Neuronal stem cell (in vitro differentiated cells): ENCODE measurements at regions not wholly inside any gene's neighbourhood (a gene's known extent, or its start where the extent isn't known, plus 50 kb on each side); places are given as distances from the start of the nearest gene placed in this dataset.

ENCODE experiments used
- DNase-seq: peaks from one replicate; pipeline ENCODE4 v3.0.0-alpha.2; 2013; ENCODE audit warnings: low spot score
- H2AFZ ChIP-seq: one replicate; pipeline ENCODE4 v1.6.1; 2013; ENCODE audit warnings: mild to moderate bottlenecking, low read length, inconsistent platforms
- H2AK5ac ChIP-seq: 2 replicates; pipeline ENCODE4 v1.6.1; 2013; ENCODE audit warnings: low read depth, mild to moderate bottlenecking, inconsistent platforms, low read length, moderate library complexity, mixed read lengths
- H2BK120ac ChIP-seq: 2 replicates; pipeline ENCODE4 v1.6.1; 2013; ENCODE audit warnings: low read depth, mild to moderate bottlenecking, inconsistent platforms, low read length, moderate library complexity, mixed read lengths
- H2BK12ac ChIP-seq: one replicate; pipeline ENCODE4 v1.6.1; 2013; ENCODE audit warnings: low read length, inconsistent platforms
- H2BK15ac ChIP-seq: 2 replicates; pipeline ENCODE4 v1.6.1; 2013; ENCODE audit warnings: mild to moderate bottlenecking, low read length, inconsistent platforms, mixed read lengths
- H2BK5ac ChIP-seq: one replicate; pipeline ENCODE4 v1.6.1; 2013; ENCODE audit warnings: inconsistent platforms, mild to moderate bottlenecking, low read length, moderate library complexity
- H3K14ac ChIP-seq: one replicate; pipeline ENCODE4 v1.6.1; 2013; ENCODE audit warnings: low read length, inconsistent platforms
- H3K18ac ChIP-seq: 2 replicates; pipeline ENCODE4 v1.6.1; 2013; ENCODE audit warnings: low read length, inconsistent platforms
- H3K23ac ChIP-seq: 2 replicates; pipeline ENCODE4 v1.6.1; 2013; ENCODE audit warnings: low read depth, mild to moderate bottlenecking, mixed read lengths, low read length, inconsistent platforms; ENCODE audit not compliant: poor library complexity
- H3K27ac ChIP-seq: replicated peaks from 3 replicates; pipeline ENCODE4 v1.5.1; 2013; ENCODE audit warnings: low read length, inconsistent platforms
- H3K27me3 ChIP-seq, 3 experiments: 2 replicates each; pipeline ENCODE4 v1.6.1; 2013; ENCODE audit warnings: low read length in 3 of 3, mild to moderate bottlenecking in 2 of 3, inconsistent platforms in 1 of 3, low read depth in 1 of 3, mixed read lengths in 1 of 3, moderate library complexity in 1 of 3; ENCODE audit not compliant: control insufficient read depth in 3 of 3, insufficient read depth in 3 of 3
- H3K36me3 ChIP-seq, 2 donors: replicated peaks in 1 of 2; 2 replicates each; pipeline ENCODE4 v1.6.1; 2013; ENCODE audit warnings: low read length in 2 of 2; ENCODE audit not compliant: control insufficient read depth in 2 of 2, insufficient read depth in 2 of 2
- H3K4ac ChIP-seq: 2 replicates; pipeline ENCODE4 v1.6.1; 2013; ENCODE audit warnings: inconsistent platforms, mild to moderate bottlenecking, low read length, moderate library complexity
- H3K4me1 ChIP-seq, 2 donors: 1 replicate in 1 of 2; 2 replicates in 1 of 2; pipeline ENCODE4 v1.6.1; 2013; ENCODE audit warnings: low read length in 2 of 2, low read depth in 1 of 2; ENCODE audit not compliant: control insufficient read depth in 2 of 2, insufficient read depth in 1 of 2
- H3K4me2 ChIP-seq: one replicate; pipeline ENCODE4 v1.6.1; 2013; ENCODE audit warnings: mild to moderate bottlenecking, low read length, inconsistent platforms; ENCODE audit not compliant: insufficient read depth, poor library complexity, severe bottlenecking
- H3K4me3 ChIP-seq, 2 donors: 2 replicates each; pipeline ENCODE4 v1.5.1; 2013; ENCODE audit warnings: low read length in 2 of 2, mild to moderate bottlenecking in 2 of 2, inconsistent platforms in 1 of 2, moderate library complexity in 1 of 2
- H3K79me1 ChIP-seq: one replicate; pipeline ENCODE4 v1.6.1; 2013; ENCODE audit warnings: low read depth, mild to moderate bottlenecking, inconsistent platforms, low read length, moderate library complexity
- H3K9ac ChIP-seq: one replicate; pipeline ENCODE4 v1.6.1; 2013; ENCODE audit warnings: mild to moderate bottlenecking, low read depth, low read length, inconsistent platforms; ENCODE audit not compliant: poor library complexity
- H3K9me3 ChIP-seq, 2 donors: replicated peaks in 1 of 2; 2 replicates each; pipeline versions ENCODE3 to v1.6.1; 2013; ENCODE audit warnings: low read length in 2 of 2, mild to moderate bottlenecking in 2 of 2, inconsistent platforms in 1 of 2, low read depth in 1 of 2, mixed read lengths in 1 of 2, moderate library complexity in 1 of 2; ENCODE audit not compliant: control insufficient read depth in 2 of 2, insufficient read depth in 1 of 2
- H4K8ac ChIP-seq: one replicate; pipeline ENCODE4 v1.6.1; 2013; ENCODE audit warnings: low read depth, mild to moderate bottlenecking, inconsistent platforms, low read length, moderate library complexity
- H4K91ac ChIP-seq: one replicate; pipeline ENCODE4 v1.6.1; 2013; ENCODE audit warnings: low read length, low read depth, mild to moderate bottlenecking, inconsistent platforms; ENCODE audit not compliant: poor library complexity
- WGBS, 2 donors: extraction: QIAGEN DNeasy Blood & Tissue Kit; methylation state at CpG; one replicate each; pipeline ENCODE4 v1.1.7; 2013; ENCODE audit warnings: missing lambda C conversion rate in 2 of 2, mixed read lengths in 1 of 2; ENCODE audit not compliant: insufficient read length in 2 of 2, insufficient replicate concordance in 1 of 2; ENCODE audit errors: extremely low coverage in 2 of 2; 5-methylcytosine and 5-hydroxymethylcytosine counted together

GRCh38 chr1:102546251-102546650 is 549.5 kb upstream of the OLFM3 start:
- Histone ChIP-seq H3K4me1 (no peaks in the 10 kb centered on the region), H2BK15ac (no peak overlapping the region), H3K27ac (no peak overlapping the region), H2AK5ac (no peak overlapping the region), H3K14ac (no peak overlapping the region), H3K9me3 (no peaks in the 10 kb centered on the region), H4K8ac (no peak overlapping the region), H2BK5ac (no peak overlapping the region), H3K4me2 (no peak overlapping the region), H3K9ac (no peak overlapping the region), H4K91ac (no peak overlapping the region), H3K4me3 (no peak overlapping the region), H3K23ac (no peak overlapping the region), H3K36me3 (no peaks in the 10 kb centered on the region), H3K79me1 (no peaks in the 10 kb centered on the region), H3K27me3 (no peaks in the 10 kb centered on the region), H2BK120ac (no peak overlapping the region), H2BK12ac (no peak overlapping the region), H3K18ac (no peak overlapping the region), H3K4ac (no peak overlapping the region), H2AFZ (no peak overlapping the region)
- no peak for DNase-seq
- WGBS, 2 donors: no CpG with 5 or more reads among the region's 2 CpGs

- Histone ChIP-seq H2BK15ac (no peak overlapping the region), H2AK5ac (no peak overlapping the region), H3K9ac (no peak overlapping the region), H3K9me3 (no peaks in the 10 kb centered on the region), H3K23ac (no peak overlapping the region), H3K4ac (no peak overlapping the region), H3K4me2 (no peak overlapping the region), H3K36me3 (no peaks in the 10 kb centered on the region), H2BK12ac (no peak overlapping the region), H2AFZ (no peak overlapping the region), H3K18ac (no peak overlapping the region), H3K79me1 (no peaks in the 10 kb centered on the region), H4K8ac (no peak overlapping the region), H3K4me1 (no peaks in the 10 kb centered on the region), H3K4me3 (no peak overlapping the region), H3K14ac (no peak overlapping the region), H2BK120ac (no peak overlapping the region), H3K27ac (no peak overlapping the region), H2BK5ac (no peak overlapping the region), H3K27me3 (no peaks in the 10 kb centered on the region), H4K91ac (no peak overlapping the region)
- no CpG with 5 or more reads among the region's 5 CpGs for WGBS, 2 donors
- DNase-seq: no peak
Observed at GRCh38 chr1:102535829-102536505, 539.2 kb upstream of the OLFM3 start.

GRCh38 chr1:102531036-102531435 is 534.3 kb upstream of the OLFM3 start:
- no peaks in the 10 kb centered on the region for H3K9me3 ChIP-seq
- no peak overlapping the region for H3K23ac ChIP-seq
- H2AK5ac ChIP-seq: no peak overlapping the region
- H3K4me3 ChIP-seq: no peak overlapping the region
- H2BK120ac ChIP-seq: no peak overlapping the region
- H4K91ac ChIP-seq: no peak overlapping the region
- no peaks in the 10 kb centered on the region for H3K4me1 ChIP-seq
- no peaks in the 10 kb centered on the region for H3K27me3 ChIP-seq
- H3K14ac ChIP-seq: no peak overlapping the region
- H3K4ac ChIP-seq: no peak overlapping the region
- no peak overlapping the region for H2AFZ ChIP-seq
- H4K8ac ChIP-seq: no peak overlapping the region
- no peak for DNase-seq
- H3K4me2 ChIP-seq: no peak overlapping the region
- H3K9ac ChIP-seq: no peak overlapping the region
- H3K27ac ChIP-seq: no peak overlapping the region
- no peak overlapping the region for H2BK12ac ChIP-seq
- no peaks in the 10 kb centered on the region for H3K36me3 ChIP-seq
- no peak overlapping the region for H2BK15ac ChIP-seq
- no peak overlapping the region for H2BK5ac ChIP-seq
- H3K18ac ChIP-seq: no peak overlapping the region
- H3K79me1 ChIP-seq: no peaks in the 10 kb centered on the region
- WGBS, 2 donors: no CpG with 5 or more reads among the region's 4 CpGs

- no peak for DNase-seq
- H3K36me3 ChIP-seq: no peaks in the 10 kb centered on the region
Observed at GRCh38 chr1:102529446-102529845, 532.7 kb upstream of the OLFM3 start.

More at GRCh38 chr1:102529446-102529845, 532.7 kb upstream of the OLFM3 start:
- Histone ChIP-seq H4K91ac (no peak overlapping the region), H3K27ac (no peak overlapping the region), H2AFZ (no peak overlapping the region), H2BK12ac (no peak overlapping the region), H3K79me1 (no peaks in the 10 kb centered on the region), H3K9ac (no peak overlapping the region), H4K8ac (no peak overlapping the region), H3K14ac (no peak overlapping the region), H3K4me3 (no peak overlapping the region), H3K27me3 (no peaks in the 10 kb centered on the region), H3K4ac (no peak overlapping the region), H2AK5ac (no peak overlapping the region), H3K4me2 (no peak overlapping the region), H3K4me1 (no peaks in the 10 kb centered on the region), H3K18ac (no peak overlapping the region), H3K9me3 (no peaks in the 10 kb centered on the region), H3K23ac (no peak overlapping the region), H2BK15ac (no peak overlapping the region), H2BK120ac (no peak overlapping the region), H2BK5ac (no peak overlapping the region)
- WGBS, 2 donors: no CpG with 5 or more reads among the region's 1 CpG
